ENCODE measurements at regions not wholly inside any gene's neighbourhood (a gene's known extent, or its start where the extent isn't known, plus 50 kb on each side); places are given as distances from the start of the nearest gene placed in this dataset.
"Not testable (repeated sequence)": the region's sequence is repeated elsewhere in the genome, so short reads cannot be mapped to it uniquely, and the experiment has no call there.

DNA sequence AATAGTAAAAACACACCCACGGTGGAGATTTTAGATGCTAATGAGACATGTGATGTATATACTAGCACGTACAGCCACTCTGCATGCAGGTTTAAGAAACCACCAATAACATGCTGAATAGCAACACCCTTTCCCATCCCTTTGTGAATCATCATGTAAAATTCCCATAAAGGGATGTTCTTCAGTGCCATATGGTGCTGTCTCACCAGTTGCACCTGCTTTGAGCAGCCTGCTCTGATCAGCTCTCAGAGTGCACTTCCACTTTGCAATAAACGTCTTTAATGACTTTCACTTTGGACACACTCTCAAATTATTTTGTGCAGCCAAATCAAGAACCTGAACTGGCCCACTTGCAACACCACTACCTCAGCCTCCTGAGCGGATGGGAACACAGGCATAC is 615.0 kb downstream of the ANKRD7 start:
- DNase-seq, result no peak

DNA sequence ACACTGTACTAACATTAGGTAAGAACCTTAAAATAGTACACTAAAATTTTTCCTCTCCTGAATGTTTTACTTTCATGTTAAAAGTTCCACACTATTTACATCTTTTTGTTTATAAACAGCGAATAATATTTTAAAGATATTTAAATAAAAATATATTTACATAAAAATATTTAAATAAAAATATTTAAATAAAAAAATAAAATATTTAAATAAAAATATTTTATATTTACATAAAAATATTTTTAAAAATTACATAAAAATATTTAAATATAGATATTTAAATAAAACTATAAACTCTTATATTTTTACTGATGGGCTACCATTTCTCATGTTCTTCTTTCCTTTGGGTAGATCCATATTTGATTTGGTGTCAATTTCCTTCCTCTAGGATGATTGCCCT is 619.0 kb downstream of the ANKRD7 start:
- DNase-seq, result no peak

DNA sequence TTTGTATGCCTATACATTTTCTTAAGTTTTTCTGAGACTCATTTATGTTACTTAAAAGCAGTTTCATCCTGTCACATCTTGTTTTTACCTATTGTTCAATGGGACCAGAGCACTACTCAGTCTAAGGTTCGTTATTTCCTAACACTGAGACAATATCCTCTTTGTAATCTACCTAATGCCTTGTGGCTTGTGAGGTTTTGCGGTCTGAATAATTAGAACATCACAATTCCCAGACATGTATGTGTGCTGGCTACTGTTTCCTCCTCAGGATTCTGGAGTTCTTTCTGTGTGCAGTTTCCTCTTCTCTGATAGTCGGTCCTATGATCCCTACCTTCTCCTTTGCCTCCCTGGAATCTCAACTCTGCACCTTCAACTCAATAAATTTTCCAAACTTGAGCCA is 620.2 kb downstream of the ANKRD7 start:
- DNase-seq, result no peak

DNA sequence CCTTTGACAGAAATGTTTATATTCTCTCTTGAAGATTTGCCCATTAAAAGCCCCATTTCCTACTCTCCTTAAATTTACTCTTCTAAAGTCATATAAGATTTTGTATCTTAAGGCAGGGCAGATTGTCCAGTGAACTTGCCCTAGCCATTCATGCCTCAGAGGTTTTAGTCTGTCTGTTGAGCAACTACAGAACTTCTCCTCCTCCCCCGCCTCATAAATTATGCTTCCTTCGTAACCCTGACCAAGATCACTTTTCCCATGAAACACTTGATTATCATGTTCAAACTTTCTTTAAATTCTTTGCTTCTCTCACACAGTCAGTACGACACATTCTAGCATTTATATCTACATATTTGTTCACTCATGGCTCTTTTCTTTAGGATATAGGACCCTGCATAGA is 621.3 kb downstream of the ANKRD7 start:
- DNase-seq, result no peak

DNA sequence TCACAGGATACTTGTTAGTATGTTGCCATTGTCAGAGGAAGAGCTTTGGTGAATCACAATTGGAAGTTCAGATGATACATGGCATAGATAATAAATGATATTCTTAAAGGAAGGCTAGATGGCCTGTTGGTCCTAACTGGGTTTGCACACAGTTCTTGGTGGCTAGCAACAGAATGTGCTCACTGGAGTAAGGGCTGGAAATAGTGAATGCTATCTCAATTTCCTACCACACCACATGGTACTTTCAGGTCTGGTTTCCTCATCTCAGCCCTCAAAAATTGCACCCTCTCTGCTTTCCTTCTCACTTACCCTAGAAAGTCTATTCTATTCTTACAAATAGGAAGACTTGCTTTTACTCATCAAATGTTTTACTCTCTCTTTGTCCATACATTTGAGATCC is 622.5 kb downstream of the ANKRD7 start:
- DNase-seq, result no peak

DNA sequence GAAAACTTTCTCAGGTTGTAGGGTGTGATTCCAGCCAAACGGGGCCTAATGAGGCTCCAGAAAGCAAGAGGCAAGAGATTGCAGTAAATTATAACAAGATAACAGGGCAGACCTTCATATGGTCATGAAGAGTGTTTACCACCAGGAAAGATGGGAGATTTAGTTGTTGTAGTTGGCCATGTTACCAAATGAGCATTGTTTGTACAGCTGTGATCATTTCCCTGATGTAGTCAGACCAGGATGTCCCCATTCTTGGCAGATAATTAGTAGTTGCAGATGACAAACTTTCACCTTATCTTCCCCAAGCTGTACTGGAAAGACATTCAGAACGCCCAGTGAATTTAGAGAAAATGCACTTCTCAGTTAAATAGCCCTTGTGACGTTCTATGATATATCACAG is 630.8 kb downstream of the ANKRD7 start:
- DNase-seq, result no peak

DNA sequence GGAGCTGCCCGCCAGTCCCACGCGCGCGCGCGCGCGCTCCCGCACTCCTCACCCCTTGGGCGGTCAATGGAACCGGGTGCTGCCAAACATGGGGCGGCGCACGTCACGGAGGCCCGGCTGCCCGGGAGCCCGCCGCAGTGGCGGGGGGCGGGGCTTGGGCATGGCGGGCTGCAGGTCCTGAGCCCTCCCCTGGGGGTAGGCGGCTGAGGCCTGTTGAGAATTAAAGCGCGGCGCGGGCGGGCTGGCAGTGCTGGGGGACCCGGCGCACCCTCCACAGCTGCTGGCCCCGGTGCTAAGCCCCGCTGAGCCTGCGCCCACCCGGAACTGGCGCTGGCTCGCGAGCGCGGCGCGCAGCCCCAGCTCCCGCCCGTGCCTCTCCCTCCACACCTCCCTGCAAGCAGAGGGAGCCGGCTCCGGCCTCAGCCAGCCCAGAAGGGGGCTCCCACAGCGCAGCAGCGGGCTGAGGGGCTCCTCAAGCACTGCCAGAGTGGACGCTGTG is 634.2 kb downstream of the ANKRD7 start:
- DNase-seq, result no peak

DNA sequence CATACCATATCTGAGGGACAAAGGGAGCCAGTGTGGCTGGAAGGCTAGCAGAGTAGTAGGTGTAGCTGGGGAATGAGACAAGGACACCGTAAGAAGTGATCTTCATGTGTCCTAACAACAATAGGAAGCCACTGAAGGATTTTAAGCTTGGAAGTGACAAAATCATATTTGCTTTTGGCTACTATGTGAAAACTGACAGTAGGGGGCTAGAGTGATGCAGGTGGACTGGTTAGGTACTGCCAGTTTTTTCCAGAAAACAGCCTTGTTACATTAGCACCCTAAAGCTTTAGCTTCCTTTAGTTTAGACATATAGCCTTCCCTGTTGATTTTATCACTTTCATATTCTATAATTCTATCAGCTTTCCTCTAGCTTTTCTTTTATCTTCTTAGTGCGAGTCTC is 637.1 kb downstream of the ANKRD7 start:
- no peak for DNase-seq

DNA sequence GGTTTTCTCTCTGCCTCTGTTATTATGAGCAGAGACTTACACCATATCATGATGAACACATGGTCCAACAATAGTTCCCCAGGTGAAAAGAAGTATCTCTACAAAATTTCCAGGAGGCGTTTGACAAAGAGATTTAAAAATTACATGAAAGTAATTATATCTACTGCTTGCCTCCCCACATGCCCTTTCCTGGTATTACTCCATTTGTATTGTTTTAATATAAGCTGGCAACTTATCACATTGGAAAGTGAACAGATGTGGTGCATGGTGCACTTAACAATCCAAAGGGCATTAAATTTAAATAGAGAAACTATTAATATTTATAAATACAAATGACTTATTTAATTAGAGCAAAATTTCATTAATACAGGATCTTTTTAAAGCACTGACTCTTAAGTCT is 638.2 kb downstream of the ANKRD7 start:
- DNase-seq, result no peak

DNA sequence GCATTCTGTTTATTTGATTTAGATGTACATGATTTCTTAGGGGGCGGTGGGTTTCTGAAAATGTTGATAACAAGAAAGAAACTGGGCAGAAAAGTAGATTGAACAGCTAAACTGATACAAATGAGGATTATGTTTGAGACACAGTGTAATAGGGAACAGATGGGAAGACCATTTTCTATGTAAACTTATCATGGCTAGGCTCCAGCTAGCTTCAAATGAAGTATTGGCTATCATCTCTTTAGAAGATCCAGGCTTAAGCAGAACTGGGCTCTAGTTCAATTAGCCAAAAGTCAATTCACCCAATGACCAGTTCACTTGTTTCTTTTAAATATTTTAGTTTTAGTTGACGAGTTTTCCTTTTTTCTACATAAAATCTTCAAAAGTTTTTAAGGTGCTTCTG is 639.5 kb downstream of the ANKRD7 start:
- DNase-seq, result no peak

DNA sequence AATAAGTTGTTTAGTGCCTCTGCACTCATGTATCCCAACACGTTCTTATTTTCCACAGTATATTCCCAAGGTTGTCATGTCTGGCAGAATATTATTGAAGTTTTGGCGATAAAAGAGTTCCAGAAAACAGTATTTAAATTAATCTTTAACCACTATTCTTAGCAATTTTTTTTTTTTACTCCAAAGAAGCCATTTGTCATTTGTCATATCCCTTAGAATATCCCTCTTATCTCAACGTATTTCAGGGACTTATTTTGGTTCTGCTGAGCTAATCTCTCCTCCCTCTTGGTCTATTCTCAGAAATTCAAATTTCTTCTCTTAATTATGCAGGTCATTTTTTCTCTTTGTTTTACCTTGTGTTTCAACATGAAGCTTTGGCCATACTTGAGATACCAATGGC is 643.4 kb downstream of the ANKRD7 start:
- DNase-seq, result no peak

DNA sequence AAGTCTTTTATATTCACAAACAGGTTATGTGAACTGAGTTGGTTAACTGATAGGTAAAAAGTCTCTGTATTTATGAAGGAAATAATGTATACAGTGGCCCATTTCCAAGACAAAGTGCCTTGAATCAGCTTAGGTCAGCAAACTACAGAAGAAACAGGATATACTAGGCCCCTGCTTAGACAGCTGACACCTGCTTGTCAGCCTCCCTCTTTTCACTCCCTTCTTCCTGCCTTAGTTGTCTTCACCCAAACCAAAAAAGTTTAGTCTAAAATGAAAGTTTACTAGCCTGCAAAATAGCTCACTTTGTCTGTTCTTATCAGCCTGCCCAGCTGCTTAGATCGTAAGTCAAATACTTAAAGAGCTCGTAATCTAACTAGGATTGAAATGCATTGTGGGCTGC is 644.6 kb downstream of the ANKRD7 start:
- DNase-seq, result not testable (repeated sequence)

DNA sequence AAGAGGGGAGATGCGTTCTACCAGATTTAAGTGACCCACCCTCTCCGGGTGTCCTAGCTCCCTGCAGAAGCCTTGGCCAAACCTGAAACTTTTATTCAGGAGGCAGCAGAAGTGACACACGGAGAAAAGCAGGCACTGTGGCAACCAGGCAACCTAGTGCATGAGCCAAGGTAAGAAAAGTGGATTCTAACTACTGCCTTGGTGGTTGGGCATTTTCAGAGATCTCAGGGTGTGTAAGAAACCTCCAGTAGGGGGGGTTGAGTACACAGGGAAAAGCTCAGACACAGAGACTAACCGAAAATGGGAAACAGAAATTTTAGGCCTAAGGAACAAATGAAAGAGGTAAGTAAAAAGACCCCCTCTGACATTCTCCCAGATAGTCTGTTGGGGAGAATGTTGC is 645.7 kb downstream of the ANKRD7 start:
- no peak for DNase-seq

DNA sequence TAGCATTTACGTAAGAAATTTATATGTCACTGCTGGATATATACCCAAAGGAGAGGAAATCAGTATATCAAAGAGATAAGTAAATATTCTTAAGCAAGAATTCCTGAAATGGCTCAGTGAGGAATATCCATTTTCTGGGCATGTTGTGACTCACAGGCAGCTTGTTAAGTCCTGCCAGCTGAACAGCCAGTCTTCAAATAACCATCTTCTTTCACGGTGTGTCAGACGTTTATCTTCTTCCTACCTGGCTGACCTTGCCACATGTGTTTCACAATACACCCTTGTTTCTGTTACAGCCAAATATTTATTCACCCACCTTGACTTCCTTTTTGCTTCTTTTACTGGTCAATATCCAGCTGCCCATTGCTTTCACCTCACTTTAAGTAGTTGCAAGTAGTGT is 648.1 kb downstream of the ANKRD7 start:
- no peak for DNase-seq

DNA sequence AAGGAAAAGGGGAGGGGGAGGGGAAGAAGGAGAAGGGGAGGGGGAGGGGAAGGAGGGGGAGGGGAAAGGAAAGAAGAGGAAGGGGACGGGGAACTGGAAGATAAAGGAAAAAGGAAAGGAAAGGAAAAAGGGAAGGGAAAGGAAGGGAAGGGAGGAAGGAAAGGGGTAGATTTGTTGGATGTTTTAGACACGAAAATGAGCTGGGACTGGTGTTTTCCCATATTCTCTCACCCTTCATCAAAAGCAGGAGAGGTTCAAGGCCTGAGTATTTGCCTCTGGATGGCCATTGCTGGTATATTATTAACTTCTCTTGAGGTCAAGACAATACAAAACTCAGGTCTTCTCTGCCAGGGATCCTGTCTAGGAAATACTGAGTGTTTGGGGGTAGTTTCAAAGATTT is 652.7 kb downstream of the ANKRD7 start:
- no peak for DNase-seq

DNA sequence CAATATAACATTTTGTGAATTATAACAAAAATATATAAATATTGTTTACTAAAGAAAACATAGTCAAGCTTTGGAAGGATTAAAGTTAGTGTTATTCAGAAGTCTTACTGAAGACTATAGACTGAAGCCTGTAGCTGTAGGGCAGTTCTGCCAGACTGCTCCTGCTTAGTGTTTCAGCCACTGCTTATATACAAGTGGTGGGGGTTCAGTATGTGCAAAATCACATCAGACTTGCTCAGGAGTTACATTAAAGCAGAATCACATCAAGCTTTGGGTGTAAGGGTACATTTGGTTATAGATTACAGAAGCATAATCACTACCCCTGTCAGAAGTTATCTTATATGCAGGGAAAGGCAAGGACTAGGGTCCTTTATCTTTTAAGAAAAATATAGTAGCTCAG is 653.8 kb downstream of the ANKRD7 start:
- DNase-seq, result no peak

DNA sequence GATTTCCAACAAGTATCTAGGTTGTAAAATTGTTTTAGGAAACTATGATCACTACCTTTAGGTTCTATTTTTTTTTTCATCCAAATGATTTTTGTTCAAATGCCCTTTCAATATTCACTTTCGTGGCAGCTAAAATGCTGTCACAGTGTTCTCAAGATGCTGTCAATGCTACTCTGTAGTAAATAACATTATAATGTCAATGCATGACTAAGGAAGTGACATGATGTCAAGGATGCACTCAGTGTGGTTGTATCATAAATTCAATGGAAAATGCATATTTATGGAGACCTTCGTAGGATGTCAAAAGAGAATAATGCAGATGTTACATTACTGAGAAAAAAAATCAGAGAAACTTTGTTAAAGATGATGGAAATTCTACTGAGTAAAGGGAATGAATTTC is 673.8 kb downstream of the ANKRD7 start:
- no peak for DNase-seq

DNA sequence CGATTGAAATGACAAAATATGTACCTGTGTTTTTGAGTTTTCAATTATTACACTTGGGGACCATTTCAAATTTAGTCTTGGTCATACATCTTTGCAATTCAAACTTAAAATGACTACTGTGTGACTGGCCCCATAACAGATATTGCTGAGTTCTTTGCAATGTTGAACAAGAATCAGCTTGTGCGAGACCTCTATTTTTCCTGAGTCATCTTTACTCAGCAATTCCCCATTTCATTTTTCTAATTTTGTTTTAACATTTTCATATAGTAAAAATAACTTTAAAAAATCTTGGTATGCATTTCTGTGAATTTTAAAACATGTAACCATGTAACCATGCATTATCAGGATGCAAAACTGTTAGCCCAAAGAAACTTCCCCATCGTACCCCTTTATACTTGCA is 678.1 kb downstream of the ANKRD7 start:
- no peak for DNase-seq

DNA sequence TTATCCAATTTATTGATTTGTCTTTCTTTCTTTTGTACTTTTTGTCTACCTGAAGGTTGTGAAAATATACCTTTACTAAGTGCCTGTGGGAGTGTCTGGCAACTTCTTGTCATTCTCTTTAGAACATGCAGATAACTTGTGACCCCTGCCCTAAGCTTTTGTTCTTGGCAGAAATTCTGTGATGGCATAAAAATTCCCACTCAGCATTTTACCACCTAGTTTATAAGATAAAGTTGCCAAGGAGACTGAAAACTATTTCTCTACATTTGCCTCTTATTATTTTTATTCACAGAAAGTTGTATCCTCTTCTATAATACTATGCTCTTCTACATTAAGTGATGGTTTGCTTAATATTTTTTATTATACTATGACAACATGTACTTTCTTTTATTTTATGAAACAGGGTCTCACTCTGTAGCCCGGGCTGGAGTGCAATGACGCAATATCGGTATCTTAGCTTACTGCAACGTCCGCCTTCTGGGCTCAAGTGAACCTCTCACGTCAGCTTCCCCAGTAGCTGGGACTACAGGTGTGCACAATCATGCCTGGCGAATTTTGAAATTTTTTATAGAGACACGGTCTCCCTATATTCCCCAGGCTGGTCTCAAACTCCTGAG is 683.5 kb downstream of the ANKRD7 start:
- no peak for DNase-seq

DNA sequence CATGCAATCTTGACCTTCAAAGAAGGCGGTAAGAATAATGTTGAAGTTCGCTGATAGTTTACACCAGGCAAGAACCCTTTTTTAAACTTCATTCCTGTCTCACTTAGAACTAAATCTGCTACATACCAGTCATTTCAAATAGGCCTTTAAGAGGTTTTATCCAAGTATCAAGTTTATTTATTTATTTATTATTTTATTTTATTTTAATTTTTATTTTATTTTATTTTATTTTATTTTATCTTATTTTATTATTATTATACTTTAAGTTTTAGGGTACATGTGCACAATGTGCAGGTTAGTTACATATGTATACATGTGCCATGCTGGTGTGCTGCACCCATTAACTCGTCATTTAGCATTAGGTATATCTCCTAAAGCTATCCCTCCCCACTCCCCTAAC is 691.6 kb downstream of the ANKRD7 start:
- not testable (repeated sequence) for DNase-seq

DNA sequence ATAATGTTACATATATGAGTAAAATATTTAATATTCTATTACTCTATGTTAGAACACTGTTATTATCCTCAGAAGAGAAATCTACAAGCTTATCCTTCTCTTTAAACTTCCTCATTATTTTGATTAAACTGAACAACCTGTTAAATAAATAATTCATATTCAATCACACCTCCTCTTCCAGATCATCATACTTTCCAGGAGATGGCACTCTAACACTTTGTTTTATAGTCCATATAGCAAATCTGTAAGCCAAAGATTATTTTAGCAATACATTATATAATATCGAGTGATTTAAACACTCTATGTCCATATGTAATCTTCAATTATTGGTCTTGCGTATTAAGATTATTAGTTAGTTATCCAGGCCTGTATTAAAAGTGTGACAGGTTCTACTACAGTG is 694.1 kb downstream of the ANKRD7 start:
- DNase-seq, result no peak

DNA sequence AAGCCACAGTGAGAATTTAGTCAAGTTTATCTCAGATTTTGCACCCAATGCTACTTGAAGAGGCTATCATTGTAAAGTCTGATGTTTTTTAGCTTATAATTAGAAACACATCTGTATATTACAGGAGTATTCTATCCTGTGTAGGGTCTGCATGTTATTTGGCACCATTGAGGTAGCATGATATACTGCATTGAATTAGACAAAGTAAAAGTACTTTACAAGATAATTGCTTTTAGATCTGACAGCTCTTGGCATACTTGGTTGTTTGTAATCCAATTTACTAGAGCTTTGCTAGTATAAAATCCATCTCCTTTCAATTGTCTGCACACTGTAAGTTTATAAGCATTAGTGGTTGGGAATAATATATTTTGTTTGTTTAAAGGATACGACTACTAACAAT is 714.3 kb downstream of the ANKRD7 start:
- no peak for DNase-seq

DNA sequence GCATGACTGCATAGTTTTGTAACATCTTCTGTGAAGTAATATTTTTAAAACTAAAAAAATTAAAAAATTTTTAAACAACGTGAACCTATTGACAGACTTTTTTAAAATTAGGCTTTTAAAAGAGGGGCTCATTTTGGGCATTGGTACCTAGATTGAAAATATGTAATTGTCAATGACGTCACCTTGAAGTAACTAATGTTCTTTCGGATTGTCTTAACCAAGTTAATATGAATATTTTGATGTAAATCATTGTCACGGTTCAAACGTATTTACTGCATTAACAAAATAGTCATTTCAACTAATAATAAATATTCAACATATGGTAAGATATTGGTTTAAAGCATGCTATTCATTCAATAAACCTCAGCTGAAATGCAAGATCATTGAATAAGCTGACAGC is 719.8 kb downstream of the ANKRD7 start:
- no peak for DNase-seq

DNA sequence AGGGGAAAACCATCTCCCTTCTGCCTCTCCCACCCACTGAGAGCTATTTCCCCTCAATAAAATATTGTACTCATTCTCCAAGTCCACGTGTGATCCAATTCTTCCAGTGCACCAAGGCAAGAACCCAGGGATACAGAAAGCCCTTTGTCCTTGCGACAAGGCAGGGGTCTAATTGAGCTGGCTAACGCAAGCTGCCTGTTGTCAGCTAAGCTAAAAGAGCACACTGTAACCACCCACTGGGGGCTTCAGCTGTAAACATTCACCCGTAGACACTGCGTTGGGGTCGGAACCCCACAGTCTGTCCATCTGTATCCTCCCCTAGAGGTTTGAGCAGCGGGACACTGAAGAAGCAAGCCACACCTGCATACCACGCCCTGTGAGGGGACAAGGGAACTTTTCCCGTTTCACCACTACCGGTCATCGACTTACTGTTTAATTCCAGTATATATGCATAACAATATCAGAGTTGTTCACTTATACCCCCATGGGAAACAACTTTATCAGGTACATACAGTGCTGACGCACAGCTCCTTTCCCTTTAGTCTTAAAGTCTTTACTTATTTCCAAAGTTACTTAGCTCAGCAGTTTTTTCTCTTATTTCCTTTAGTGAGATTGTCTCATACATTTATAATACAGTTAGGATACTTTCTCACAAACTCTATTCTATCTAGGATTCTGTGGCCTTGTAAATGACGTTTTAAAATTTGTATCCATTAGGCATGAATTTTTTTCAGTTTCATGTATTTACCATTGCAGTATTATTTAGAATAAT is 721.6 kb downstream of the ANKRD7 start:
- DNase-seq, result no peak

DNA sequence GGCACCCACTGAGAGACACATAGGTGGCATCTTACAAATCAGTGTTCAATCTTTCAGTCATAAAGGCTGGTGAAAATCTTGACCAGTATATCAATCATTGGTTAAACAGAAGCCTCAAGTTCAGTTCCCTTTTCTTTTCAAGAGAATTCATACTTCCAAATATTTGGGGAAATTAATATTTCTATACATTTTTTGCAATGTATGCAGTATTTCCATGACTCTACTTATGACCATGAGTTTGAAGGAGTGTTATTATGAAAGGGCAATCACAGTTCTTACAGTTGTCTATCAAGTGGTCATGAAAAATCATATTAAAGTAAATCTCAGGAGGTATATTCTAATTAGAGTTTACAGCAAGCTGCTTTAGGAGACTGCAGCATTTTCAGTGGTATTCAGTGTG is 724.0 kb downstream of the ANKRD7 start:
- no peak for DNase-seq

Data from suppressor macrophage treated with lipopolysaccharide for 4 hours (primary cell).